IPS DF 4.7 (cell line): ENCODE measurements at regions not wholly inside any gene's neighbourhood (a gene's known extent, or its start where the extent isn't known, plus 50 kb on each side); places are given as distances from the start of the nearest gene placed in this dataset.

Experiments
- DNase-seq: peaks from one replicate; pipeline ENCODE4 v3.0.0-alpha.2; 2013; ENCODE audit warnings: low spot score; ENCODE audit errors: extremely low read depth

DNA sequence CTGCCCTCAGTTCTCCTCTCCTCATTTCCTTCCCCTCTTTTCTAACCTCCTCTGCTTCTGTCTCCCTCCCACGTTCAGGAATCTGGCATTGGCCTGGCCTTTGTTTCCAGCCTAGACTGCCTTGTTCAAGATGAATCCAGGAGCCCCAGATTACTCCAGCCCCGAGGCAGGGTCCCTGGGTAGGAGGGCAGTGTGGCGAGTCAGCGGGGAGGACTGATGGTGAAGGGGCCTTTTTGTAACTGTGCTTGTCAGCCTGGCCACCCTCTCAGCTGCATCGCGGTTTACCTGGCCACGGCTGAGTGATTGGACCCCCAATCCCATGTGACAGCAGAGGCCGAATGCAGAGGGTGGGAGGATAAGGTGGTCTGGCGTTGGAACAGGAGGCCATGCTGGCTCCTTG is 96.1 kb upstream of the SHH start:
- no peak for DNase-seq

DNA sequence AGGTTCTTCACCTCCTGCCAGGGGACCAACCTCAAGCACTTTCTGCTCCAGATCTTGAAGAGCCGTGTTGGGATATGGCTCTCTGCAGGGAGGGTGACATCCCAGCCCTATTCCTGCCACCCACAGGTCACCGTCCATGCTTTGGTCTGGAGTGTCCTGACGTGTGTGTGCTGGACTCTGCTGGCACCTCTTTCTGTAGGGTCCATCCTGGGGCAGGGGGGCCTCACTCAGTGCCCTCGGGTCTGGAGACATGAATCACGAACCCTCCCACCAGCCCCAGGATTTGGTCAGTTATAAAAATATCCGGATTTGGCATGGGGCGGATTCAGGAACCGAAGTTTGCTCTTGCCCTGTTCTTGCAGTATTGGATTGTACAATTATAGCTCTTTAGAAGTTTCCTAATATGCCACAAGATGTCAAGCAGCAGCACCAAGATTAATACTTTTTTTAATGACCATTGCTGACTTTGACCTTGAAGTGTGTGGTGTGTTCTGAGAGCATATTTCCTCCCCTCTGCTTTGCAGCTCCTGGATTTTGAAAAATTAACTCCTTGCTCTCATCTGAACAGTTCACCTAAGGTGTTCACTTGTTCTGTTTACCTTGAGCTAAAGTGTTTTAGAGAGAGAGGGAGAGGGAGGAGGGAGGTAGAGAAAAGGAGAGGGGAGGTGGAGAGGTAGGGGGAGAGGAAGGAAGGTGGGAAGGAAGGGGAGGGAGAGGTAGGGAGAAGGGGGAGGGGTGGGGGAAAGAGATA is 95.4 kb upstream of the SHH start:
- no peak for DNase-seq

DNA sequence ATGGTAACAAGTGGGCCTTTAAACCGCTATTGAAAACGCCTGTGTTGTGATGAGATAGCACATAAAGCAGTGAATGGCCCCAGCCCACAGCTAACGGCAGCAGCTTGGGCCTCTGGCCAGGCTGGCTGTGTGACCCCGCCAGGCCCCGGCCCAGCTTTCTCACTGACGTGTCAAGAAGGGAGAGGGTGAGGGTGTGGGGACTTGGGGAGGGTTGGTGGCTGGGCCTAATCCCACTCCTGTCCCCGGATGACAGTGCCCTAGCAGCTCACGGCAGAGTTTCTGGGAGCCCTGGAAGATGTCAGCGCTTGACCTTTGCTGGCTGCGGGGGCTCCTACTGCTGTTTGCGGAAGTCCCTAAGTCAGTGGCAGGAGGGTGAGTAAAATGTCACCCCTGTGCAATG is 88.9 kb upstream of the SHH start:
- no peak for DNase-seq

GRCh38 chr7:155899596-155899995 is 87.3 kb upstream of the SHH start:
- no peak for DNase-seq

GRCh38 chr7:155897758-155898386 is 85.6 kb upstream of the SHH start:
- DNase-seq = no peak

DNA sequence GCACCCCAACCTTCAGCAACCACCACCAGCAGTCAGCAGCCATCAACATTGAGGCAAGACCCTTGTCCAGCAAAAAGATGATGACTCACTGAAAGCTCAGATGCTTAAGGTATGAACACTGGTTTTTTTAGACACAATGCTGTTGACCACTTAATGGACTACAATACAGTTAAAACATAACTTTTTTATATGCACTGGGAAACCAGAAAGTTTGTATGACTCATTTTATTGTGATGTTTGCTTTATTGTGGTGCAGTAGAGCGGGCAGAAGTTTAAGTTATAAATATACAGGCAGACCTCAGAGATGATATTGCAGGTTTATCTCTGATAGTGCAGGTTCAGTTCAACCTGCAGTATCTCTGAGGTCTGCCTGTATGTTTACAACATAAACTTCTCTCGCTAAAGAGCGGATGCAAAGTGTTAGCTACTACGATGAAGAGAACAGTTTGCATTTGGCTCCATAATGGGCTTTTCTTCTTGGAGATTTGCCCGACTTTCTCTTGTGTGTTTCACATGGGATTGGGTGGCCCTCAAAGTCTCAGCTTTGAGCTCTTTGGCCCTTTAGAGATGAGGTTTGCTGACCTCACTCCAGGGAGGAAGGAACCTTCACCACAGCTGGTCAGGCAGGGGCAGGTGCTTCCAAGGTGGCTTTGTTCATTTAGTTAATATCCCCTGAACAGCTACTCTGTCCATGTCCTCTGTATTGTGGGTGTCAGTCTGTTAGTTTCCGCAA is 84.4 kb upstream of the SHH start:
- no peak for DNase-seq

DNA sequence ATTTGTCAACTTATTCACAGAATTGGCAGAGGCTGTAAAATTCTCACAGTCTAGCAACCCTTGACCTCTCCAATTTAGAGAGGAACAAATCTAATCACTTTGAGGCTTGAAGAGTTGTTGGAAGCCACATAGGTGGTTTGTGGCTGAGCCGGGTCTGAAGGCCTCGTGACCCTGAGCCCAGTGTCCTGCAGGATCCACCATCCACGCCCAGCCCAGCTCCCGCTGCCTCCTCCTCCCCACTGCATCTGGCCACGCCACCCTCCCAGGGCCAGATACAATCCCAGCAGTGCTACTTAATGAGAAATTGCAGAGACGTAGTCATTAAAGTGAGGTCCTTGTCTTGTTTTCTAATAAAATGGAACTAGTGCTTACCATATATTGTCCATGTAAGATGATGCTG is 81.4 kb upstream of the SHH start:
- no peak for DNase-seq

GRCh38 chr7:155893176-155893575 is 80.9 kb upstream of the SHH start:
- no peak for DNase-seq

- DNase-seq = no peak
These were observed 77.6 kb upstream of the SHH start for GRCh38 chr7:155889636-155890511.

GRCh38 chr7:155887174-155887525 is 74.9 kb upstream of the SHH start:
- DNase-seq = no peak

GRCh38 chr7:155886391-155887173 is 74.3 kb upstream of the SHH start:
- no peak for DNase-seq

- no peak for DNase-seq
These were observed 73.2 kb upstream of the SHH start for GRCh38 chr7:155885167-155886155.

DNA sequence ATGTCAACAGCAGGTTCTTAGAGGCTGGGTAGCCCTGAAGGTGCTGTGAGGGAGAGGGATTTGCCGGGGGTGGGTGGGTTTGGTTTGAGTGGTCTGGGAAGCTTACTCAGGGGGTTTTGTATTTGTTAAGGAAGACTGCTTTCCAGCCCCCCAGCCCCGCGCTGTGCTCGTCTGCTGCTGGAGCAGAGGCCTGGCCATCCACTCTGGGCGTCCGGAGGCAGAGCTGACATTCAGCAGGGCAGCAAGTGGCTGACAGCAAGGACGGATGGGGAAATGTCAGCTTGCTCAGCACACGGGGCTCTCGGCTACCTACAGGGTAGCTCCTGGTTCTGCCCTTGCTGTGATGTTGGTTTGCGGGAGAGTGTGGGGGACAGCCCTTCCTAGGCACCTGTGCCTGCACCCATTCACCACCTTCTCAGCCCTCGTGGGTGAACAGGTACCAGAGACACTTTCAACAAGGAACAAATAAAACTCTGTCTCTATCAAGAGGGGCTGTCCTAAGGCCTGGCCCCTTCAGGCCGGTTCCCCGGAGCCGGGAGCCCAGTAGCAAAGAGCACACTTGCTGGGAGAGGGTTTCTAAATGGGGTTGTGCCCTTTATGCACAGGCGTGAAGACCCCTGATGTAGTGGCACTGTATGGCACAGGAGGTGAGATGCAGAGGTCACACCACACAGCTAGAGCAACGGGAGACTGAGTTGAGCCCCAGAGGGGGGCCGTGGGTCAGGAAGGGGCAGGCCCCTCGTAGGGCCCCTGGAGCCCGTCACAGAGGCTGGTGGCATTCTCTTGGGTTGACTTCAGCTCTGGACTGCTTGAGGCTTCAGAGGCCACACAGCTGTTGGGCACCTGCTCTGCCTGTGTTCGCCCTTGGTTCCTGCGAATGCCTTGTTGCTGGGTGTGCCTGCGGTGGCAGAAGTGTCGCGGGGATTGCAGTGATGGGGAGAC is 72.2 kb upstream of the SHH start:
- DNase-seq = no peak

- DNase-seq = no peak
These were observed 71.4 kb upstream of the SHH start for GRCh38 chr7:155883491-155884224.

DNA sequence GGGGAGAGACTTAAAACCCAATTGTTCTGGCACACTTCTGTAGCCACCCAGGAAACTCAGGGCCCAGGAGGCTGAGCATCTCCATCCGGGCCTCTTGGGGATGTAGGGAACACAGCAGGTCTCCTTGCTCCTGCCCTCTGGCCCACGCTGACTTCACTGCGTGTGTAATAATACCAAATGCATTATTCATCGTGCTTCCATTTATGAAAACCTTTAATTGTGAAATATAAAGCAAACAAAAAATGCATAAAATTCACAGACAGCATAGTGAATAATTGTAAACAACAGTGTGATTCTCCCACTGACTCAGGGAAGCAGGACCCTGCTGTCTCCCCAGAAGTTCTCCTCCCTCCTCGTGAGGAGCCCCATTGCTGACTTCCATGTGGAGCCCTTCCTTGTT is 70.3 kb upstream of the SHH start:
- no peak for DNase-seq

DNA sequence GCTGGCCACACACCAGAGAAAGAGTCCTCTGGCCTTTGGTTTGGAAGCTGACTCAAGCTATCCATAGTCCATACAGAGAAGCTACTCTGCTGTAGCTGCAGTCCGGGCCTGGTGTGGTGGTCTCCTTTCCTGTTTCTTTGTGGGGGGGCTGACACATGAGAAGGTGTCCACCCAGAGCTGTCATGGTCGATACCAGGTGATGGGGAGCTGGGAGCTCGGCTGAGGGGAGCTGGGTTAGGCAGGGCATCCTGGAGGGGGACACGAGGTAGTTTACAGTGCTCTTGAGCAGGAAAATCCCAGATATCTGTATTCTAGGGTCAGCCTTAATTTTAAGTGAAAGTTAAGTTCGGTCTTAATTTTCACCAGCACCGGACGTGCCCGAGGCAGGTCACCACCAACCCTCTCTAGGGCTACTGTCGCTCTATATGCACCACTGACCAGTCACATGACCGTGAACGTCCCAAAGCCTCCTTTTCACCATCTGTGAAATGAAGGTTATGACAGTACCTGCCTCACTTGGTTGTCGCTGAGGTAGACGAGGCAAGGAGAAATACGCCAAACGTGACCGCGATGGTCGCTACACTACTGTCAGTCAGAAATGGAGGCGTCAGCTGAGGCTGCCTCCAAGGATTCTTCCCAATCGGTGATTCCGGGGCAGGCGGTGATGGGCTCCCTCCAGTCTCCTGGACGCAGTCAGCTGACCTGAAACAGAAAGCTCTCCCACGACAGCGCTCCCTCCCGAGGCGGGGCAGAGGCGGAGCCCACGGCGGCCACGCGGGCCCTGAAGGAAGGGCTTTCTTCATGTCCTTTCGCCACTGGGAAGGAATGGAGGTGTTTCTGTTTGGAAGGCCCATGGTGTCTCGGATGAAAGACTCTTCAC is 69.4 kb upstream of the SHH start:
- no peak for DNase-seq

- DNase-seq = no peak
These were observed 68.5 kb upstream of the SHH start for GRCh38 chr7:155880721-155881120.
